GM12892 (cell line): ENCODE measurements at regions not wholly inside any gene's neighbourhood (a gene's known extent, or its start where the extent isn't known, plus 50 kb on each side); places are given as distances from the start of the nearest gene placed in this dataset.

ENCODE experiments used
- POLR2A ChIP-seq: IDR thresholded peaks from 2 replicates; pipeline ENCODE4 v1.6.1; 2011; ENCODE audit warnings: low read depth, low read length, control low read depth
- POLR2AphosphoS5 ChIP-seq: IDR thresholded peaks from 2 replicates; pipeline ENCODE4 v1.6.1; 2011; ENCODE audit warnings: low read depth, low read length, control low read depth

GRCh38 chr6:19028201-19028600, 641.1 kb downstream of the RNF144B start:
- TF ChIP-seq POLR2AphosphoS5 = no peak
- no peak for TF ChIP-seq POLR2A
